ENCODE measurements at regions not wholly inside any gene's neighbourhood (a gene's known extent, or its start where the extent isn't known, plus 50 kb on each side); places are given as distances from the start of the nearest gene placed in this dataset.
A peak's percentile ranks its signal among the peaks of the same experiment; 100 is the strongest.

- Histone ChIP-seq H3K9me3 (ENCODE audit: low read depth) (no peaks in the 10 kb centered on the region), H3K79me2 (no peaks in the 10 kb centered on the region), H3K27ac (peak overlapping the region; percentile 36), H3K27me3 (no peaks in the 10 kb centered on the region), H3K36me3 (replicated peaks; ENCODE audit: insufficient read depth, low read depth) (no peaks in the 10 kb centered on the region), H3K4me2 (peak overlapping the region; percentile 6), H3K4me1 (ENCODE audit: insufficient read depth) (peaks cover 18% of the 10 kb centered on the region), H2AFZ (no peak overlapping the region), H3K9me2 (replicated peaks; ENCODE audit: insufficient read depth) (no peaks in the 10 kb centered on the region), H4K20me1 (ENCODE audit: insufficient read depth, poor library complexity, severe bottlenecking) (no peaks in the 10 kb centered on the region), H3K4me3 (no peak overlapping the region)
- no peak for DNase-seq (ENCODE audit: low spot score)
- 55% methylated on average over 2 of the region's 2 CpGs for WGBS (ENCODE audit: low lambda C conversion rate, missing lambda C conversion rate)
- TF ChIP-seq EZH2phosphoT487 (IDR thresholded peaks at IDR 0.05; ENCODE audit: low read depth, severe bottlenecking, unreplicated experiment) (no peak), EZH2 (IDR thresholded peaks at IDR 0.05; ENCODE audit: borderline replicate concordance) (no peak), CTCF (IDR thresholded peaks at IDR 0.05; ENCODE audit: poor library complexity) (no peak)
Observed at GRCh38 chr3:99536555-99537314, 101.7 kb upstream of the COL8A1 start.

GRCh38 chr3:99534951-99535704, 103.3 kb upstream of the COL8A1 start:
- Histone ChIP-seq H3K9me2 (replicated peaks; ENCODE audit: insufficient read depth) (no peaks in the 10 kb centered on the region), H4K20me1 (ENCODE audit: insufficient read depth, poor library complexity, severe bottlenecking) (no peaks in the 10 kb centered on the region), H3K9me3 (ENCODE audit: low read depth) (no peaks in the 10 kb centered on the region), H3K4me1 (ENCODE audit: insufficient read depth) (peaks cover 18% of the 10 kb centered on the region), H3K79me2 (no peaks in the 10 kb centered on the region), H3K27me3 (no peaks in the 10 kb centered on the region), H3K36me3 (replicated peaks; ENCODE audit: insufficient read depth, low read depth) (no peaks in the 10 kb centered on the region), H3K4me3 (no peak overlapping the region), H2AFZ (no peak overlapping the region), H3K4me2 (no peak overlapping the region), H3K27ac (peak overlapping the region; percentile 36)
- peak; percentile 21 for DNase-seq (ENCODE audit: low spot score)
- WGBS (ENCODE audit: low lambda C conversion rate, missing lambda C conversion rate) = 41% methylated on average over 2 of the region's 2 CpGs
- TF ChIP-seq EZH2 (IDR thresholded peaks at IDR 0.05; ENCODE audit: borderline replicate concordance) (no peak), CTCF (IDR thresholded peaks at IDR 0.05; ENCODE audit: poor library complexity) (no peak), EZH2phosphoT487 (IDR thresholded peaks at IDR 0.05; ENCODE audit: low read depth, severe bottlenecking, unreplicated experiment) (no peak)

GRCh38 chr3:99532246-99532645, 106.1 kb upstream of the COL8A1 start:
- no peak overlapping the region for H3K4me3 ChIP-seq
- H3K4me1 ChIP-seq (ENCODE audit: insufficient read depth) = peaks cover 16% of the 10 kb centered on the region
- no peaks in the 10 kb centered on the region for H3K27me3 ChIP-seq
- peak; percentile 68 for DNase-seq (ENCODE audit: low spot score)
- no peak overlapping the region for H2AFZ ChIP-seq
- no peaks in the 10 kb centered on the region for H3K9me3 ChIP-seq (ENCODE audit: low read depth)
- TF ChIP-seq EZH2phosphoT487 (IDR thresholded peaks at IDR 0.05; ENCODE audit: low read depth, severe bottlenecking, unreplicated experiment) = no peak
- TF ChIP-seq CTCF (IDR thresholded peaks at IDR 0.05; ENCODE audit: poor library complexity) = peak; percentile 49
- H3K79me2 ChIP-seq = no peaks in the 10 kb centered on the region
- no peak overlapping the region for H3K27ac ChIP-seq
- no peaks in the 10 kb centered on the region for H3K36me3 ChIP-seq (replicated peaks; ENCODE audit: insufficient read depth, low read depth)
- H3K9me2 ChIP-seq (replicated peaks; ENCODE audit: insufficient read depth) = no peaks in the 10 kb centered on the region
- whole genome bisulfite sequencing (ENCODE audit: low lambda C conversion rate, missing lambda C conversion rate) = 34% methylated on average over 2 of the region's 2 CpGs
- H3K4me2 ChIP-seq = no peak overlapping the region
- H4K20me1 ChIP-seq (ENCODE audit: insufficient read depth, poor library complexity, severe bottlenecking) = no peaks in the 10 kb centered on the region
